DND-41 (cell line): ENCODE measurements at regions not wholly inside any gene's neighbourhood (a gene's known extent, or its start where the extent isn't known, plus 50 kb on each side); places are given as distances from the start of the nearest gene placed in this dataset.
"Not testable (repeated sequence)": the region's sequence is repeated elsewhere in the genome, so short reads cannot be mapped to it uniquely, and the experiment has no call there.

Experiments used
- CTCF ChIP-seq: IDR thresholded peaks from 2 replicates; pipeline ENCODE4 v1.5.1; 2012; ENCODE audit warnings: borderline replicate concordance, low read length, moderate library complexity, mild to moderate bottlenecking; ENCODE audit not compliant: poor library complexity, severe bottlenecking; ENCODE audit errors: extremely low read depth
- EZH2 ChIP-seq: IDR thresholded peaks from 3 replicates; pipeline ENCODE4 v1.6.1; 2012; ENCODE audit warnings: borderline replicate concordance, low read depth, mild to moderate bottlenecking, moderate library complexity, low read length, inconsistent platforms; ENCODE audit not compliant: severe bottlenecking

GRCh38 chr3:16021801-16022200, 152.7 kb upstream of the GALNT15 start:
- not testable (repeated sequence) for TF ChIP-seq CTCF, EZH2
